ENCODE measurements at regions not wholly inside any gene's neighbourhood (a gene's known extent, or its start where the extent isn't known, plus 50 kb on each side); places are given as distances from the start of the nearest gene placed in this dataset.

DNA sequence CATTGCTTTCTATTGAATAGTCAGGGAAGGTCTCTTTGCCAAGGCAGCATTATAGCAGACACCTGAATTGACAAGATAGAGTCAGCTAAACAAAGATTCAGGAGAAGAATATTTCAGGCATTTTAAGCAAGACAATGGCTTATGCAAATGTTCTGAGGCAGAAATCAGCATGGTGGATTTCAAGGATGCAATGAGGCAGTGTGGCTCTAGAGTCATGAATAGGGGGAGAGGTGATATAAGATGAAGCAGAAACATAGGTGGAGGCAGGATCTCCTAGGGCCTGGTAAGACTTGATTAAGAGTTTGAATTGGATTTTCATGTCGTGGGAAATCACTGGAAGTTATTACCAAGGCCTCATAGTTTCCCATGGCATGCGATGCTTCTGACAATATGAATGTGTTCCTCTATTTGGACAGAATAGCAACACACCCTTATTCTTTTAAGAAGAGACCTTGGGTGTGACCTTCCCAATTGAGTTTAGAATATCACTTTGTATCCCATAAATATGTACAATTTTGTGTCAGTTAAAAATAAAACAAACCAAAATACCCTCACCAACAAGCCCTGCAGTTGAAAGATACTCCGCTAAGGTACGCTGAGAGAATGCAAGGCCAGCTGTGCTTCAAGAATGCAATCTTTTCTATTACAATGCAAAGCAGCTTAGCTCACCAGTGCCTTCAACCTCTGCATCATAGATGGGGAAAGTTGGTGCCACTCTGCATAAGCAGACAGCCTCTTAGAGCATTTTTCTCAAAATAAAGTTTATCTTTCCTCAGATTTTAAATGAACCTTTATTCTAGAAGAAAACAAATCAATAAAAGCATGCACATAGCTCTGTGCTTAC is 139.6 kb upstream of the SALL1 start:
- TF ChIP-seq, protein P1, sequence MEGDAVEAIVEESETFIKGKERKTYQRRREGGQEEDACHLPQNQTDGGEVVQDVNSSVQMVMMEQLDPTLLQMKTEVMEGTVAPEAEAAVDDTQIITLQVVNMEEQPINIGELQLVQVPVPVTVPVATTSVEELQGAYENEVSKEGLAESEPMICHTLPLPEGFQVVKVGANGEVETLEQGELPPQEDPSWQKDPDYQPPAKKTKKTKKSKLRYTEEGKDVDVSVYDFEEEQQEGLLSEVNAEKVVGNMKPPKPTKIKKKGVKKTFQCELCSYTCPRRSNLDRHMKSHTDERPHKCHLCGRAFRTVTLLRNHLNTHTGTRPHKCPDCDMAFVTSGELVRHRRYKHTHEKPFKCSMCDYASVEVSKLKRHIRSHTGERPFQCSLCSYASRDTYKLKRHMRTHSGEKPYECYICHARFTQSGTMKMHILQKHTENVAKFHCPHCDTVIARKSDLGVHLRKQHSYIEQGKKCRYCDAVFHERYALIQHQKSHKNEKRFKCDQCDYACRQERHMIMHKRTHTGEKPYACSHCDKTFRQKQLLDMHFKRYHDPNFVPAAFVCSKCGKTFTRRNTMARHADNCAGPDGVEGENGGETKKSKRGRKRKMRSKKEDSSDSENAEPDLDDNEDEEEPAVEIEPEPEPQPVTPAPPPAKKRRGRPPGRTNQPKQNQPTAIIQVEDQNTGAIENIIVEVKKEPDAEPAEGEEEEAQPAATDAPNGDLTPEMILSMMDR (conservative IDR thresholded peaks at IDR 0.05): no peak
- no peak for TF ChIP-seq EZH2 (IDR thresholded peaks at IDR 0.05; ENCODE audit: low read depth)
